C1 segment of cervical spinal cord (tissue), 14 donors: ENCODE measurements at regions not wholly inside any gene's neighbourhood (a gene's known extent, or its start where the extent isn't known, plus 50 kb on each side); places are given as distances from the start of the nearest gene placed in this dataset.

Experiments
- DNase-seq, 14 donors: peaks; one replicate each; lab custom pipeline; 2025; lab: John Stamatoyannopoulos, UW

DNA sequence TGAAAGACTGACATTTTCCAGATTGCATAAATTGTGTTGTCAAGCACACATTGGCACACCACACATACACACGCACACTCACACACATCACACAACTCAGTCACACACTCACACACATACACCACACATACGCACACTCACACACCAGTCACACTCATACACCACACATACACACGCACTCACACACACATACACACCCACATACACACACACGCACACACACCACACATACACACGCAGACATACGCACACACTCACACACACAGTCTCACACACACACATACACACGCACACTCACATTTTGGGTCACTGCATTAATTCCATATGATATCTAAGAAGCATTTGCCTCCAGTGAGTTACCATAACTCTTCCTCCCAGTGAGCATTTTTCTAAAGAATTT, 578.3 kb upstream of the FRG1 start:
- DNase-seq: no peak

DNA sequence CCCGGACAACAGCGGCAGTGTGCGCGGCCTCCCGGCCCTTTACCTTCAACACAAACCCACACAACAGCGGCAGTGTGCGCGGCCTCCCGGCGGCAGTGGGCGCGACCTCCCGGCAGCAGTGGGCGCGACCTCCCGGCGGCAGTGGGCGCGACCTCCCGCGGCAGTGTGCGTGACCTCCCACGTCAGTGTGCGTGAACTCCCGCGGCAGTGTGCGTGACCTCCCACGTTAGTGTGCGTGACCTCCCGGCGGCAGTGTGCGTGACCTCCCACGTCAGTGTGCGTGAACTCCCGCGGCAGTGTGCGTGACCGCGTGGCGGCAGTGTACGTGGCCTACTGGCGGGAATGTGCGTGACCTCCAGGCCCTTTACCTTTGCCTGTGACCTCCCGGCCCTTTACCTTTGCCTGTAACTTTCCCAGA, 576.6 kb upstream of the FRG1 start:
- no peak for DNase-seq

DNA sequence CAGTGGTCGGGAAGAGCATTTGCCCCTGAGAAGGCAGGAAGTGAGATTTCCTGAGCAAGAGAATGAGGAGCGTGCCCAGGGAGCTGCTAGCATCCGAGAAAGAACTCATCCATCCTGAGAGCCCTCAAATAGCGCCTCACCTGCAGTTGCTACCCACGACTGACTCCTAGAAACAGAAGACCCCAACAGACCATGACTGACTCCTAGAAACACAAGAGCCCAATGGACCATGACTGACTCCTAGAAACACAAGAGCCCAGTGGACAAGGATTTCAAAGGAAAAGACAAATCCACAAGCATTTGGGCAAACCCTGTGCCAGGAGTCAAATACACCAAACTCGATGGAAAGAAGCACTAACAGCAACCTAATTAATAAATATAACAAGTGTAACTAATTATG, 575.2 kb upstream of the FRG1 start:
- no peak for DNase-seq

DNA sequence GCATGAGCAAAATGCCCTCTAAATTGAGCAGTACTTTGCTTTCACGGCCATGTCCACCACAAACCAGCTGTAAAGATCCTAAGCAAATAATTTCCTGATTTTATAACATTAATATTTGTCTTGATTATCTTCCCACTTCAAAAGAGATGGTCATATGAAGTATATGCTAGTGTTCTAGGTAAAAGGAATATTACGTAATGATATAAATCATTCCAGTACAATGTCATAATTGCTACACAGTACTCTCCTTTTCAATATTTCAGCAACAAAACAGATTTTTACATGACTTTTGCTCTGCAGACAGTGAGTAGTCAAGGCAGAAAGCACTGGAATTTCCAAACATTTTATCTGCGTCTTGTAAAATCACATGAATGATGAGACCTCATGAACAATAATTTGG, 572.8 kb upstream of the FRG1 start:
- DNase-seq: no peak

DNA sequence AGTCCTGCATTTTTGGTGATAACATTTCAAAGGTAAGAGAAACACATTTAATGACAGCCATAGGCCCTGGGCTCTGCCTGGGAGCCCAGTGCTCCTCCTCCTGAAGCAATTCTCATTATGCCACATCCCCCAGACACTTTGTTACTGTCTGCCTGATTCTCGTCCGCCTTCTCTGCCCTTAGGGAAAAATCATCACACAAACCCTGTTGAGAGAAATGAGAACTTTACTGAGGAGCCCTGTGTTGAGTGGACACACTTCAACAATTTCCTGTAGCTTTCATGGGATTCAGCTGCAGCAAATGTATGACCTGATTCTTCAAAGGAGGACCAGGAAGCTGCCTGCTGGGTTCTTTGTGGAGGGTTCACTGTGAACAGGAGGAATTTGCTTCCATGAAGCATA, 566.5 kb upstream of the FRG1 start:
- DNase-seq: no peak

DNA sequence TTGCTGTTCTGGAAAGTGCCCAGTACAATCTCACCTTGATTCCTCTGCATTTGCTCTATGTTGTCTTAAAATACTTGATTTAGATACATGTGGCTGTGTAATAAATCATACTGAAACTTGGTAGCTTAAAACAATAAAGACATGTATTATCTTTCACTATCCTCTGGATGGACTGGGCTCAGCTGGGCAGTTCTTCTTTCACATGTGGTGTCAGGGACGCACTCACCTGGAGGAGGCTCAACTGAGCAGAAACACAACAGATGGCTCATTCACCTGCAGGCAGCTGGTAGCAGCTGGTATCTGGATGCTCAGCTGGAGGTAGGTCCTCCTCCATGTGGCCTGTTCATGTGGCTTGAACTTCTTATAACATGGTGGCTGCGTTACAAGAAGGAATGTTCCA, 563.8 kb upstream of the FRG1 start:
- DNase-seq: no peak

DNA sequence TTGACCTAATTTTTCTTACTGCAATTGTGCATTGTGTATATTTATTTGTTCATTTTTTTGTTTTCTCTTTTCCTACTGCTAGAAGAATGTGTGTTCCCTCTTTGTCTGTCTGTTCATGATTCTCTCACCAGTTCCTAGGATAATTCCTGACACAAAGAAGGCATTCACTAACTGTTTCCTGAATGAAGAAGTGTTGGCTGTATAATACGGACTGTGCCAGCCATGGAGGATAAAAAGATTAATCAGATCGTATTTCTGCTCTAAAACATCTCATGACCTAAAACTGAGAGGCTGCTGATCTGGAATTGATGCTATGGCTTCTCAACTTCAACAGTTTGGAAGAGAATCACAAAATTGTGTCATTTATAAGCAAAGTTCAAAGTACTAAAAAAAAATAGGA, 563.1 kb upstream of the FRG1 start:
- DNase-seq: no peak

DNA sequence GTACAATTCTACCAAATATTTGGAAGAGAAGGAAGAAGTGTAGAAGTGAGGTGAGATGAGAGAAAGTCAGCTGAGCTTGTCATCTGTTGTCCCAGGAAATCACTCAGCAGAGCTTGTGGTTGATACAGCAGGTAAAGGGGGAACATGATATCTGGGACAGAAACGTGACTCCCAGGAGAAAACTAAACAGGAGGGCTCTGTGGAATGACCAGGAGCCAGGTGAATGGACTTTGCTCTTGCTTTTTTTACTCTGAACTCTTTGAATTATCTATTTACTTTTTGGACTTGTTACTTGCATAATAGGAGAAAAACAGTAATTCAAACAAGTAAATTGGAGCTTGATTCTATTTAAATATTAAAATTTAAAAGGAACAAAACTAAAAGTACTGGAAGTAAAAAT, 555.6 kb upstream of the FRG1 start:
- no peak for DNase-seq

DNA sequence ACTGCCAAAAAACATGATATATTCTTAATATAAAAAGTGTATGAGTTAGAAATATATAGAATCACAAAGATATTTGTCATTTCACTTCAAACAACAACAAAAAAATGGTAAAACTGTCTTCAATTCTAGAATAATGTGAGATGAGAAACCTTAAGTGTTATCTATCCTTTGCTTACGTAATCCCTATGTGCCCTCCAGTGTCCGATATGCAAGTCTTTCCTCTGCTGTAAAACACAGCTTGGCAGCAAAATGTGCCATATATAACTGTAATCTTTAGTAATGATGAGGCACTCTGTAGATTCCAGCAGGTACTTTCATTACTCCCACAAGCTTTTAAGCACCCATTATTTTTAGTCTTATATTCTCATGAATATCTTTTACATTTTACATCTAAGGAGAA, 555.1 kb upstream of the FRG1 start:
- DNase-seq: no peak

DNA sequence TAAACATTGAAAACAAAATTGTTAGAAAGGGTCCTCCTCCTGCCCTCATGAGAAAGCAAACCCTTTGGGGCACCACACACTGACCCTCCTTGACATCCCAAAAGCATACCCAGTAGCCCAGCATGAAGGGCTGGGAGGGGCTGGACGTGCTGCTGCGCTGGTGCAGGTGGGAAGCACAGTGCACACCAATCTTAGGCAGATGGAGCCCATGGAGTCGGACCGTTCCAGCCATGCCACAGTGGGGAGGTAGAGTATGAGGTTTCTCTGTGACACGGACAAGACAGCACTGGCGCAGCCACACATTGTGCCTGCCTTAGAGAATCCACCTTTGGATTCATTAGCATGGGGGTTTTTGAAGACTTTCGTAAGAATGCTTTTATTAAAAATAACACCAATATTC, 544.2 kb upstream of the FRG1 start:
- no peak for DNase-seq

DNA sequence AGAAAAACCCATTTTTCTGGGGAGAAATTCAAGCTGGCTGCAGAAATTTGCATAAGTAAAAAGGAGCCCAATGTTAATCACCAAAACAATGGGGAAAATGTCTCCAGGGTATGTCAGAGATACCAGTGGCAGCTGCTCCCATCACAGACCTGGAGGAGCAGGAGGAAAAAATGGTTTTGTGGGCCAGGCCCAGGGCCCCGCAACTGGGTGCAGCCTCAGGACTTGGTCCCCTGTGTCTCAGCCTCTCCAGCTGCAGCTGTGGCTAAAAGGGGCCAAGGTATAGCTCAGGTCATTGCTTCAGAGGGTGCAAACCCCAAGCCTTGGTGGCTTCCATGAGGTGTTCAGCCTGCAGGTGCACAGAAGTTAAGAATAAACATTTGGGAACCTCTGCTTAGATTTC, 536.4 kb upstream of the FRG1 start:
- no peak for DNase-seq

DNA sequence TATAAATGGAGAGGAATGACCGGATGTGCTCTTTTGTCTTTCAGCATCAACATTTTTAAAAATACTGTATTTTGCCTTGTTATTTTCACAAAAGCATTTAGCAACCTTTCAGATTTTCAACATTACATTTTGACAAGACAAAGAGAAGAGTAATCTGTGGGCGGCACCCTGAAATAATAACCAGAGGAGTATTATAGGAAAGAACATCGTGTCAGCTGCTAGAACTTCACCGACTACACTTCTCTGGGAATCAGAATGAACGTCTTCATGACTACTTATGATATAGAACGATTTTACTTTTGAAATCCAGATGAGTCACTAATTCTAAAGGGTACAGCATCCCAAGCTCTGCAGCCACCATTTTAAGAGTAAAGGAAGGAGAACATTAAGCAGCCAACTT, 531.5 kb upstream of the FRG1 start:
- no peak for DNase-seq

DNA sequence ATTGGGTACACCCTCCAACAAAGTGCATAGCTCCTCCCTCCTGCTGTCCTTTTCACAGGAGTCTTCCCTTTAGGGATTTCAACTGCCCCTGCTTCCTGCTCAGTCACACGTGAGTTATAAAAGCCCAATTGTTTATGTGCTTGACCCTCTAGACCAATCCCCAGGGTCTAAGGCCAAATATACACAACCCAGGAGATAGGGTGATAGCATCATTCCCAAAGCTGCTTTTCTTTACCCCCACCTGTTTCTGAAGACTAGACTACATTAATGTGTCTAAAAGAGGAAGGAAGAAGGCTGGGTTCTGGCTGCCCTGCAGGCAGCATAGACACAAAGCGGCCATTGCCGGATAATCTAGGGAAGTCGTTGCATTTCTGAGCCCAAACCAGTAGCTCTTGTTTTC, 526.7 kb upstream of the FRG1 start:
- no peak for DNase-seq

DNA sequence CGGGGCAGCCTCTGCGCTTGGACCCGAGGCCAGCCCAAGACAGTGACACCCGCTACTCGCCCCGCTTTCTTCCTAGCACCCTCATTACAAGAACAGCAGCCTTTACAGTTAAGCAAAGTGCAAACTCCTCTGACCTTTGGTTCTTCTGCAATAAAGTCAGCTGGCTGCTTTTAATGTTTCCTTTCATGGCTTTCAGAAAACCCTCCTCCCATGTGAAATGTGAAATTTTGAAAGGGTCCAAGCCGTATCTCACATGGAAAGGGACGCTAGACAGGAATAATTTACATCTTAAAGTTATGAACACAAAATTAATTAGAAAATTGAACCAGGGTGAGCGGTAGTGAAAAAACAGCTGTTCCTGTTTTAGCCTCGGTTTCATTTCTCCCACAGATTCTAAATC, 520.1 kb upstream of the FRG1 start:
- DNase-seq: no peak

DNA sequence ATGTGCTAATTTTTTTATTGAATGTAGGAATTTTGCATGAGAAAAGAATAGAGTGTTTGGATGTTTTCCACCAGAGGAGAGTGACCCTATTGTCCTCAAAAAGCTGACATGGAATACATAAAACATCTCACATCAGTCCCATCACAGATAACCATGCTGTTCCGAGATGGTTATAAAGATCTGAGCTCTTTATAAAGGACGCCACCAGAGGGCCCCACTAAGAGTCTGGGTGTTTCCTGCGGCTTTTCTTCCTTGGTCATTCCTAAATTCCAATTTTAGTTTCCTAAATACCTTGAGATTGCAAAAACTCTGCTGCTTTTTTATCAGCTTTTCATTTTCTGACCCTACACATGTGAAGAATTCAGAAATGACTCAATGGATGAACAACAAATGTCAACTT, 504.5 kb upstream of the FRG1 start:
- DNase-seq: no peak

DNA sequence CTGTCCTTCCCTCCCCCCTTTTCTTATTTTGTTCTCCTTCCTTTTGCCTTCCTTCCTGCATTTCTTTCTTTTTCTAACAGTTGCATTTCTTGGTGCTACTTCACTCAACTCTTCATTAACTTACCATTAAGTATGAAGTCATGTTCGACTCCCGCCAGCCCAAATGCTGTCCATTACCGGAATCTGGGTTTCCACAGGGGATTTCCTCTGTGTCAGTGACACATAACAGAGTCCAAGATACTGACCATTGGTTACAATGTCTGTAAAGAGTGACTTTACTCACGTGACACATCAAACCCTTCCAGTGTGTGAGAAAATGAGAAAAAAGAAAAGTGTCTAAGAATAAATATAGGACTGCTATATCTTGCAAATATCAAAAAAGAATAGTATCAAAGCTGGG, 500.0 kb upstream of the FRG1 start:
- no peak for DNase-seq

DNA sequence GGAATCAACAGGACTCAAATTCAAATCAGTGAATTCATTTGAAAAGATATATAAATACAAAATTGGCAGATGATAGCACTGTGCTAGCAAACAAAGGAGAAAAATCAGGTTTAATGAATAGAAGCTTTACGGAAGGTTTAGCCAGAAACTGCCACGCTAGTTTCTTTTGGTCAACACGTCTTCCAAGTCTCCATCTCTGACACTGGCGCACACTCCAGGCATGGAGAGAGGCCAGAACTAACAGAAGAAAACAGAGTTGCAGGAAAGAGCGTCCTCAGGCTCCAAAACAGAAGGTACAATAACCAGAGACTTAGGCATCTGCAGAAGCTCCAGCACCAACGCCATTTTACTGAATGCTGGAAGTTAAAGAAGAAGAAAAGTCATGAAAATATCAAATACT, 497.3 kb upstream of the FRG1 start:
- DNase-seq: no peak

DNA sequence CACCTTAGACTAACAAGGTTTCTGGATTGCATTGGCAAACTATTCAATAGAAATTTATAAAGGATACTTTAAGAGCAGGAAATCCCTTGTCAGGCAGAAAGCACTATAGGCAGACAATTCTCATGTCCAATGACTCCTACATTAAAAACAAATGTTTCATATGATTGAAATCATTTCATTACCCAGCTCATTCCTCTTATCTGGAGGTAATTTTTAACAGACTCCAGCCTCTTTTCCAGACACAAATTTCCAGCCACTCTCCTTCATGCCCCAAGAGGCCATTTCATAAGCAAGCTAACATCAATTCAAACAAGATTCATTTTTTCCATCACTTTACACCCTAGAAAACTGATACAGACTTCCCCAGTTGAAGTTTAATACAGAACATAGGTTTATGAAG, 495.1 kb upstream of the FRG1 start:
- no peak for DNase-seq

DNA sequence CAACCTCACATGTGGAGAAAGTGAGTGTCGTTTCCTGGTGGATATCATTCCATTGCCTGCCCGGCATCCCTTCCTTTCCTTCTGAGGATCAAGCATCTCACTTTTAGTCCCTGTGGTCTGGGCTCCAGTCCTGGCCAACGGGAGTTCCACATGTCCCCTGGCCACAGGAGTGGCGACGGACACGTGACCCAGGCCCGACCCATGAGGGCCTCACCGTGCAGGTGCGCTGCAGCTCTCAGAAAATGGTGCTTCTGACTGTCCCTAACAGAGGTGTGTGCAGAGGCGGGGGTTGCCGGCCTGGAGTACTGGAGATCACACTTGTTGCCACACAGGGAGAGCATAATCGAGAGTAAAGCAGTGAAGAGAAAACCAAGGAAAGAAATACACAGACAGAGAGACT, 476.9 kb upstream of the FRG1 start:
- DNase-seq: no peak

DNA sequence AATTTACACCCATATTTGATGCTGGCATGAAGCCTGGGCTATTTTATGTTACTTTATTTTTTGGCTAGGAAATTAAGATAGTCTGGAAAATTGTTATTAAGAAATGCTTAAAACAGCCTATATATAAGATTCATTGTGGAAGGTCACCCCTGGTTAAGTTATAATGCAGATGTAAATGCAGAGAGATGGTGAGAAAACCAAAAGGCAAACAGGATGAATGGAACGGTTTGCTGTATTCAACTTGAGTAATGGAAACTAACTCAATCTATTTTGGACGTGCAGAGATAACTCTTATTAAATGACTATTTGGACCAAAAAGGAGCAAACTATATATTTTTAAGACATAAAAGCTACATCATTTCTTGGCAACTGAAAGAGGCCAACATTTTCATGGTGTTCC, 446.3 kb upstream of the FRG1 start:
- DNase-seq: no peak

DNA sequence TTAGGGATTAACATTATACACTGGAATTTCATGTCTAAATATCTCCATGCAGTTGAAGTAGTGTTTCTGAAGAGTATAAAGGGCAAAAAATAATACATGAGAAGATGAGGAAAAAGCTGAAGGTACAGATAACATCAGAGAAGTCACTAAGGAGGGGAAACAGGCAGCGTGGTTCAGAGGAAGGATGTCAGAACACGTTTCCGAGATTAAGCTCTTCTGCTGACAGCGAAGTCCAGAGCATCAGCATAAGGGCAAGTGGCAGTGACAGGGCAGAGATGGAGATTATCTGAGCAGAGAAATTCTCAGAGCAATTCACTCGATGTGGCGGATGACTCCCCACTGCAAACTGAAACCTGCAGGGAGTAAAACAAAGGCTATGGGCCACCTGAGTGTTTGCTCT, 443.2 kb upstream of the FRG1 start:
- DNase-seq: no peak

DNA sequence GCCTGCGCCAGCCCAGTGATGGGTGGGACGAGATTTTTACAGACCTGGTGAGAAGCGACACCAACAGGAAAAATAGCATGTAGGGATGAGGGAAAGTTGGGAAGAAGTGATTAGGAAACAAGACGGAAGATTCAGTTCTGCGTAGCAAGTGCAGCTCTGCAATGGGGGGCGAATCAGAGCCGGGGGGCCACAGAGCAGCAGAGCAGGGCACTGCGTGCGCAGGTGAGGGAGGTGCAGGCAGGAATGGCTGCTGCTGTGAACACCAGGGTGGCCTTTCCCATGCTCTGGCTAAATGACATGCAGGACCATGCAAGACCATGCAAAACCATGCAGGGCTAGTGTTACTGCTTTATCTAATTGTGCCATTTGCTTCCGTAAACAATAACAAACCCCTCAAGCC, 442.7 kb upstream of the FRG1 start:
- DNase-seq: no peak

DNA sequence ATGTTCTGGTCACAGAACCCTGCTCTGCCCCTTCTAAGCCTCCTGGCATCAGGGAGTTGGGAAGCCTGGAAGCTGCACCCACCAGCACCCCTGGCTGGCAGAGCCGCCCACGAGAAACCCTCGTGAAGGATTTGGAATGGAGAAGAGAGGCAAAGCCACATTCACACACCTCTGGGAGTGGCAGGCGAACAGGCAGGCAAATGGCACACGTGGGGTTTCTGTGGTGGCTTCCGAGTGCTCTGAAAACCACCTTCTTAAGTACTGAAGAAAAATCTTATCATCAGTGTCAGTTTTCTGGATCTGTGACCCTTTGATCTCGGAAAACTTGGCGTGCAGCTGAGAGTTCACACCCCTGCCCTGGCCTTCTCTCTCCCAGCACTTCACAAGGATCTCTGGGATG, 442.2 kb upstream of the FRG1 start:
- DNase-seq: no peak

DNA sequence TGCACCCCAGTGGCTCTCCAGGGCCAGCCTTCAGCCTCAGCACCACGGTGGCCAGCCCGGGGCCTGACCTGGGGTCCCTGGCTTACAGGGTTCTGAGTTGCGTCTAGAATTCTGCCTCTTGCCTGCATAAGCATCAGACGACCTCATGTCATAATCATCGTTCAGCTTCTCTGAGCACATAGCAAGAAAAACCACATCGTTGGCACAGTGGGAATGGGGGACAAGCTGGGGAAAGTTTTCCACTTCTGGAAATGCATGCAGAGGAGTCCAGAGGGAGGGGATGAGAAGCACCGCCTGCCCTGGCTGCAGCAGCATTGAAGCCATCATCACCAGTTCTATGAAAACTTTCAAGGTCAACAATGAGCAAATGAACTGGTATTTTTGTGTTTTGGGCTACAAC, 441.0 kb upstream of the FRG1 start:
- no peak for DNase-seq

DNA sequence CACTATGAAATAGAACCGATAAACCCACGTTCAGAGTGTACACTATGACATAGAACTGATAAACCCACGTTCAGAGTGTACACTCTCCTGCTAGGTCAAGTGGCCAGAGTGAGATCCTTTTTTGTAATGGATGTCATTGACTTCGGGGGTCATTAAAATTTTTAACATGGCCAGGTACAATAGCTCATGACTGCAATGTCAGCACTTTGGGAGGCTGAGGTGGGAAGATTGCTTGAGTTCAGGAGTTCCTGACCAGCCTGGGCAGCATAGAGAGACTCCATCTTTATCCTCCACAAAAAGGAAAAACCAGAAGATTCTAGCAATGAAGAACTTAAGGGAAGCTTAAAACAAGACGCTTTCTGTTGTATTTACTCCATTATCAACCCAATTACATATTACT, 439.7 kb upstream of the FRG1 start:
- DNase-seq: no peak
